Mucosa of rectum (tissue), 2 donors: ENCODE measurements at regions not wholly inside any gene's neighbourhood (a gene's known extent, or its start where the extent isn't known, plus 50 kb on each side); places are given as distances from the start of the nearest gene placed in this dataset.
"Not testable (repeated sequence)": the region's sequence is repeated elsewhere in the genome, so short reads cannot be mapped to it uniquely, and the experiment has no call there.

ENCODE experiments used
- H3K27ac ChIP-seq, 2 donors: one replicate each; pipeline ENCODE4 v1.7.0; 2013; ENCODE audit warnings: inconsistent platforms in 2 of 2, low read depth in 2 of 2, low read length in 2 of 2
- H3K27me3 ChIP-seq, 2 donors: one replicate each; pipeline ENCODE4 v1.7.0; 2013; ENCODE audit warnings: low read length in 2 of 2; ENCODE audit not compliant: control insufficient read depth in 2 of 2, insufficient read depth in 2 of 2
- H3K36me3 ChIP-seq, 2 donors: one replicate each; pipeline ENCODE4 v1.7.0; 2013; ENCODE audit warnings: low read length in 2 of 2; ENCODE audit not compliant: control insufficient read depth in 2 of 2, insufficient read depth in 2 of 2
- H3K4me1 ChIP-seq, 2 donors: one replicate each; pipeline ENCODE4 v1.7.0; 2013; ENCODE audit warnings: low read length in 2 of 2, mild to moderate bottlenecking in 1 of 2; ENCODE audit not compliant: control insufficient read depth in 2 of 2, insufficient read depth in 2 of 2
- H3K4me3 ChIP-seq, 2 donors: one replicate each; pipeline ENCODE4 v1.7.0; 2013; ENCODE audit warnings: low read length in 2 of 2
- H3K9ac ChIP-seq, 2 donors: one replicate each; pipeline ENCODE4 v1.7.0; 2013; ENCODE audit warnings: low read length in 2 of 2, low read depth in 1 of 2, mild to moderate bottlenecking in 1 of 2
- H3K9me3 ChIP-seq, 2 donors: one replicate each; pipeline ENCODE4 v1.7.0; 2013; ENCODE audit warnings: low read length in 2 of 2; ENCODE audit not compliant: control insufficient read depth in 2 of 2
- donor health status: healthy.
- donor health status: Normal muscosa, but diverticular disease.

DNA sequence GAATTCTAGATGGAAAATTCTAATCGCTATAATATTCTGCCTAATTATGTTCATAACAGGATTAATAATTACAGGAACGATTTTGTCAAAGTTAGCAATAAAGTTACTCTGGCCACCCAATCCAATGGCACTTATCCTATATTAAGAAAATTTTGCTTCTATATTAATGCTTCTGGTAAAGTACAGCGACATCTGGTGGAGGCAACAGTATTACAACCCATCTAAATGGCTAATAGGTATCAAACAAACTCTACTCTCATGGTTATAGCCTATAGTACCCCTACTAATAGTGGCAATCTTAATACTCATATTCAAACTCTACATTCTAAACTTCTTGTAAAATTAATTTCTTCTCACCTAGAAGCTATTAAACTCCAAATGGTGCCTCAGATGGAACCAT is 1084.7 kb upstream of the LRRTM1 start:
- no peak overlapping the region for H3K4me3 ChIP-seq
- no peaks in the 10 kb centered on the region for H3K9me3 ChIP-seq
- no peak overlapping the region for H3K27ac ChIP-seq
- H3K36me3 ChIP-seq: no peaks in the 10 kb centered on the region
- H3K9ac ChIP-seq: no peak overlapping the region
- H3K27me3 ChIP-seq: no peaks in the 10 kb centered on the region
- no peaks in the 10 kb centered on the region for H3K4me1 ChIP-seq

- Histone ChIP-seq H3K27ac (no peak overlapping the region), H3K9ac (no peak overlapping the region), H3K4me3 (no peak overlapping the region), H3K9me3 (no peaks in the 10 kb centered on the region), H3K27me3 (no peaks in the 10 kb centered on the region), H3K4me1 (no peaks in the 10 kb centered on the region), H3K36me3 (no peaks in the 10 kb centered on the region)
Observed at GRCh38 chr2:81363800-81364199, 1059.2 kb upstream of the LRRTM1 start.

DNA sequence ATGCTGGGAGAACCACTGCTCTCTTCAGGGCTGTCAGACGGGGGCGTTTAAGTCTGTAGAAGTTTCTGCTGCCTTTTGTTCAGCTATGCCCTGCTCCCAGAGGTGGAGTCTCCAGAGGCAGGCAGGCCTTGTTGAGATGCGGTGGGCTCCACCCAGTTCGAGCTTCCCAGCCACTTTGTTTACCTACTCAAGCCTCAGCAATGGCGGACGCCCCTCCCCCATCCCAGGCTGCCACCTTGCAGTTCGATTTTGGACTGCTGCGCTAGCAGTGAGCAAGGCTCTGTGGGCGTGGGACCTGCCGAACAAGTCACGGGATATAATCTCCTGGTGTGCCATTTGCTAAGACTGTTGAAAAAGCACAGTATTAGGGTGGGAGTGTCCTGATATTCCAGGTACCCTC is 1057.9 kb upstream of the LRRTM1 start:
- not testable (repeated sequence) for H3K27ac ChIP-seq, H3K4me3 ChIP-seq, H3K9ac ChIP-seq, H3K27me3 ChIP-seq, H3K4me1 ChIP-seq, H3K36me3 ChIP-seq, H3K9me3 ChIP-seq

- no peak overlapping the region for H3K27ac ChIP-seq
- H3K36me3 ChIP-seq: no peaks in the 10 kb centered on the region
- H3K4me1 ChIP-seq: no peaks in the 10 kb centered on the region
- H3K9me3 ChIP-seq: no peaks in the 10 kb centered on the region
- no peak overlapping the region for H3K9ac ChIP-seq
- no peak overlapping the region for H3K4me3 ChIP-seq
- H3K27me3 ChIP-seq: no peaks in the 10 kb centered on the region
Observed at GRCh38 chr2:81355436-81355835, 1050.9 kb upstream of the LRRTM1 start.

- Histone ChIP-seq H3K4me3 (no peak overlapping the region), H3K27ac (no peak overlapping the region), H3K36me3 (no peaks in the 10 kb centered on the region), H3K9ac (no peak overlapping the region), H3K9me3 (no peaks in the 10 kb centered on the region), H3K27me3 (no peaks in the 10 kb centered on the region), H3K4me1 (no peaks in the 10 kb centered on the region)
Observed at GRCh38 chr2:81334046-81334445, 1029.5 kb upstream of the LRRTM1 start.

GRCh38 chr2:81328968-81329367 is 1024.4 kb upstream of the LRRTM1 start:
- Histone ChIP-seq H3K27ac (no peak overlapping the region), H3K27me3 (no peaks in the 10 kb centered on the region), H3K9me3 (no peaks in the 10 kb centered on the region), H3K9ac (no peak overlapping the region), H3K4me1 (no peaks in the 10 kb centered on the region), H3K4me3 (no peak overlapping the region), H3K36me3 (no peaks in the 10 kb centered on the region)

DNA sequence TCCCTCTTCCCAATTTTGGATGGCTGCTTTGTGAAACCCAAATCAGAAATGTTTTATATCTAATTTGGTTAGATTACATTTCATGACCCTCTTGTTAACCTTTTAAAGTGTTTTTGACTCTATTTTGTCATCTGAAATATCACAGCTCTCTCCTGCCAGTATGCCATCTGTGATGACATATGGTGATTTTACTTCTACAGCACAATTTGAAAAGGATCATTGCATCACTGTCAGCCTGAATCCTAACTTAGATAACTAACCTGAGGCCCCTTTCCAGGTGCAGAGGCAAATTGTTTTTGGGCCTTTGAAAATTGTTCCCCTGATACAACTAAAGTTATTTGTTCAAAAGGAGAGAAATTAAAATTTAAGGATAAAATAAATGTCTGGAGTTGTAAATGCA is 1023.4 kb upstream of the LRRTM1 start:
- H3K4me3 ChIP-seq: no peak overlapping the region
- no peaks in the 10 kb centered on the region for H3K36me3 ChIP-seq
- no peaks in the 10 kb centered on the region for H3K27me3 ChIP-seq

GRCh38 chr2:81324046-81324445 is 1019.5 kb upstream of the LRRTM1 start:
- Histone ChIP-seq H3K9ac (no peak overlapping the region), H3K36me3 (no peaks in the 10 kb centered on the region), H3K9me3 (no peaks in the 10 kb centered on the region), H3K27ac (no peak overlapping the region), H3K4me1 (no peaks in the 10 kb centered on the region), H3K27me3 (no peaks in the 10 kb centered on the region), H3K4me3 (no peak overlapping the region)

More for the DNA sequence above, 1023.4 kb upstream of the LRRTM1 start:
- Histone ChIP-seq H3K9ac (no peak overlapping the region), H3K9me3 (no peaks in the 10 kb centered on the region), H3K4me1 (no peaks in the 10 kb centered on the region), H3K27ac (no peak overlapping the region)

- Histone ChIP-seq H3K27me3 (no peaks in the 10 kb centered on the region), H3K9me3 (peaks cover 0 to 2% of the 10 kb centered on the region in 2 donors), H3K9ac (no peak overlapping the region), H3K27ac (no peak overlapping the region), H3K4me3 (no peak overlapping the region), H3K36me3 (no peaks in the 10 kb centered on the region), H3K4me1 (no peaks in the 10 kb centered on the region)
Observed at GRCh38 chr2:81304154-81304830, 999.7 kb upstream of the LRRTM1 start.

- H3K4me1 ChIP-seq: no peaks in the 10 kb centered on the region
- H3K36me3 ChIP-seq: no peaks in the 10 kb centered on the region
- no peak overlapping the region for H3K9ac ChIP-seq
- H3K27ac ChIP-seq: no peak overlapping the region
- no peaks in the 10 kb centered on the region for H3K27me3 ChIP-seq
- H3K9me3 ChIP-seq: peaks cover 0 to 2% of the 10 kb centered on the region in 2 donors
- no peak overlapping the region for H3K4me3 ChIP-seq
Observed at GRCh38 chr2:81303321-81303720, 998.8 kb upstream of the LRRTM1 start.

- peaks cover 0 to 4% of the 10 kb centered on the region in 2 donors for H3K9me3 ChIP-seq
- H3K4me3 ChIP-seq: no peak overlapping the region
- H3K4me1 ChIP-seq: no peaks in the 10 kb centered on the region
Observed at GRCh38 chr2:81299841-81300240, 995.3 kb upstream of the LRRTM1 start.

More at GRCh38 chr2:81299841-81300240, 995.3 kb upstream of the LRRTM1 start:
- no peak overlapping the region for H3K27ac ChIP-seq
- H3K9ac ChIP-seq: no peak overlapping the region
- no peaks in the 10 kb centered on the region for H3K36me3 ChIP-seq
- H3K27me3 ChIP-seq: no peaks in the 10 kb centered on the region
